WERI-Rb-1 (cell line): ENCODE measurements at regions not wholly inside any gene's neighbourhood (a gene's known extent, or its start where the extent isn't known, plus 50 kb on each side); places are given as distances from the start of the nearest gene placed in this dataset.

Experiments
- DNase-seq: peaks from one replicate; pipeline ENCODE4 v3.0.0-alpha.2; 2020
- H3K27ac ChIP-seq: fragments of 250-450 bp; sonication (Bioruptor Pico); 2 replicates; pipeline ENCODE4 v1.5.1; 2020; ENCODE audit warnings: mild to moderate bottlenecking, moderate library complexity
- H3K27me3 ChIP-seq: fragments of 250-450 bp; sonication (Bioruptor Pico); 2 replicates; pipeline ENCODE4 v1.5.1; 2021; ENCODE audit warnings: mild to moderate bottlenecking, low read depth, moderate library complexity; ENCODE audit not compliant: insufficient read depth, severe bottlenecking
- H3K36me3 ChIP-seq: fragments of 250-450 bp; sonication (Bioruptor Pico); 2 replicates; pipeline ENCODE4 v1.5.1; 2020; ENCODE audit warnings: mild to moderate bottlenecking, moderate library complexity
- H3K4me3 ChIP-seq: 2 replicates; pipeline ENCODE4 v1.5.1; 2011; ENCODE audit warnings: low read depth, mild to moderate bottlenecking, control low read depth, low read length
- H3K9me3 ChIP-seq: fragments of 250-450 bp; sonication (Bioruptor Pico); 2 replicates; pipeline ENCODE4 v1.5.1; 2021; ENCODE audit warnings: mild to moderate bottlenecking, moderate library complexity; ENCODE audit not compliant: severe bottlenecking
- TF ChIP-seq, protein P1 (sequence below): IDR thresholded peaks from 2 replicates; pipeline ENCODE4 v1.5.1; 2011; ENCODE audit warnings: low read depth, mild to moderate bottlenecking, control low read depth, inconsistent platforms, low read length

DNA sequence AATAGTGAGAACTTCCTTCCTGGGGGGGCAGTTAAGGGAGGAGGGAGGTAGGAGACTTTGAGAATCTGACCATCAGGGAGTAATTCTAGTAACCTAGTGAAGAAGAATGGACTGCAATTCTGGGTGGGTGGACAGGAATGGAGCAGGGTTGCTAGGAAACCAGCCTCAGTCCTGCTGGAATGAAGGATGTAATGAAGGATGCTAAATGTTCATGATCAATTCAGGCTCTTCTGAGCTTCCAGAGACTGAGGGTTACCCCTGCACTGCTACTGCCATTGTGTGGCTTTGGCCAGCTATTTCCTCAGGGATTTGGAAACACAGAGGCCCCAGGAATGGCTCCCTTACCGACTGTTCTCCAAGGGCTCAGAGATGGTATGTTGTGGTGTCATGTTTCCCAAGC lies 116.4 kb downstream of the UTP18 start:
- Histone ChIP-seq H3K4me3 (no peak overlapping the region), H3K9me3 (peaks cover 3% of the 10 kb centered on the region), H3K36me3 (no peaks in the 10 kb centered on the region), H3K27ac (no peak overlapping the region), H3K27me3 (peaks cover 56% of the 10 kb centered on the region)
- DNase-seq = no peak
- TF ChIP-seq, protein P1, sequence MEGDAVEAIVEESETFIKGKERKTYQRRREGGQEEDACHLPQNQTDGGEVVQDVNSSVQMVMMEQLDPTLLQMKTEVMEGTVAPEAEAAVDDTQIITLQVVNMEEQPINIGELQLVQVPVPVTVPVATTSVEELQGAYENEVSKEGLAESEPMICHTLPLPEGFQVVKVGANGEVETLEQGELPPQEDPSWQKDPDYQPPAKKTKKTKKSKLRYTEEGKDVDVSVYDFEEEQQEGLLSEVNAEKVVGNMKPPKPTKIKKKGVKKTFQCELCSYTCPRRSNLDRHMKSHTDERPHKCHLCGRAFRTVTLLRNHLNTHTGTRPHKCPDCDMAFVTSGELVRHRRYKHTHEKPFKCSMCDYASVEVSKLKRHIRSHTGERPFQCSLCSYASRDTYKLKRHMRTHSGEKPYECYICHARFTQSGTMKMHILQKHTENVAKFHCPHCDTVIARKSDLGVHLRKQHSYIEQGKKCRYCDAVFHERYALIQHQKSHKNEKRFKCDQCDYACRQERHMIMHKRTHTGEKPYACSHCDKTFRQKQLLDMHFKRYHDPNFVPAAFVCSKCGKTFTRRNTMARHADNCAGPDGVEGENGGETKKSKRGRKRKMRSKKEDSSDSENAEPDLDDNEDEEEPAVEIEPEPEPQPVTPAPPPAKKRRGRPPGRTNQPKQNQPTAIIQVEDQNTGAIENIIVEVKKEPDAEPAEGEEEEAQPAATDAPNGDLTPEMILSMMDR = no peak

DNA sequence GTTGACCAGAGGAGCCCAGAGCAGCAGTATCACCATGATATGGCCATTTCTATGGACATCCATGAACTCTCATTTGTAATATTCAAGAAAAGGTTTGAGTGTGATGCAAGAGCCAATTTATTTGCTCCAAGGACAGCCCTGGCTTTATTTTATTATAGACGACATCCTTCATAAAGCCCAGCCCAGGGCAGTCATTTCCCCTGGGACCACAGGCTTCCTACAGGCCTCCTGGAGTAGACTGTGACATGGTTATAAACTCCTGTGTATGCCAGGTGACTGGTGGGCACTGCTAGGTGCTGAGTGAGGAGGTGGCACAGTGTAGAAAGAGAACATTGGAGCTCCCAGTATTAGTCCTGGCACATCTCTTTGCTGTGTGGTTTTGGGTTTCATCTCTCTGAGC lies 120.9 kb downstream of the UTP18 start:
- DNase-seq = no peak
- Histone ChIP-seq H3K4me3 (no peak overlapping the region), H3K36me3 (no peaks in the 10 kb centered on the region), H3K27me3 (peaks cover 68% of the 10 kb centered on the region), H3K27ac (no peak overlapping the region), H3K9me3 (peaks cover 3% of the 10 kb centered on the region)
- TF ChIP-seq, protein P1 = no peak

DNA sequence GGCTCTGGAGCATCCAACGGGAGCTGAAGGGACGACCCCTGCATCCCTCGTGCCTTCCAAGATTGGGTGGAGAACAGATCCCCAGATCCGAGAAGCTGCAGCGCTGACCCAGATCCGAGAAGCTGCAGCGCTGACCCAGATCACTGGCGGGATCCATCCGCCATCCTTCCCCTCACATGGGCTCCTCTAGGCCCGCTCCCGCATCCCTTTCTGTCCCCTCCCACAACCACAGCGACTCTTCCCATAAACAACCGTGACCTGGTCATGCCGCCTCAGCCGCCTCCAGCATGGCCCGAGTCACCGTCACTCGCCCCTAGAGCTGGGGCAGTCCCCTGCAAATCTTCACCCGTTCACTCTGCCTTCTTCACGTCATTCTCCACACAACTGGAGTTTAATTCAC lies 124.9 kb downstream of the UTP18 start:
- H3K36me3 ChIP-seq = no peaks in the 10 kb centered on the region
- TF ChIP-seq, protein P1 = no peak
- no peak for DNase-seq
- H3K9me3 ChIP-seq = no peaks in the 10 kb centered on the region
- no peak overlapping the region for H3K27ac ChIP-seq
- peaks cover 81% of the 10 kb centered on the region for H3K27me3 ChIP-seq
- H3K4me3 ChIP-seq = no peak overlapping the region

DNA sequence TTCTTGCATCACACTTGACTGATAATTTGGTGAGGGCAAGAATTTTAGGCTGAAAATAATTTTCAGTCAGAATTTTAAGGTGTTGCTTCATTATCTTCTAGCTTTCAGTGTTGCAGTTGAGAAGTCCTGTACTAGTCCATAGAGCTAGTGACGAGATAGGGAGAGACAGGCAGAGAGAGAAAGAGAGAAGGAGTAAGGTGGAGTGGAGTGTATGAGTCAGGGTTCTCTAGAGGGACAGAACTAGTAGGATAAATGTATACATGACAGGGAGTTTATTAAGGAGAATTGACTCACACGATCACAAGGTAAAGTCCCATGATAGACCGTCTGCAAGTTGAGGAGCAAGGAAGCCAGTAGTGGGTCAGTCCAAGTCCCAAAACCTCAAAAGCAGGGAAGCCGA lies 127.2 kb downstream of the UTP18 start:
- H3K9me3 ChIP-seq = no peaks in the 10 kb centered on the region
- DNase-seq = no peak
- H3K4me3 ChIP-seq = no peak overlapping the region
- peaks cover 73% of the 10 kb centered on the region for H3K27me3 ChIP-seq
- no peak overlapping the region for H3K27ac ChIP-seq
- TF ChIP-seq, protein P1 = no peak
- no peaks in the 10 kb centered on the region for H3K36me3 ChIP-seq

DNA sequence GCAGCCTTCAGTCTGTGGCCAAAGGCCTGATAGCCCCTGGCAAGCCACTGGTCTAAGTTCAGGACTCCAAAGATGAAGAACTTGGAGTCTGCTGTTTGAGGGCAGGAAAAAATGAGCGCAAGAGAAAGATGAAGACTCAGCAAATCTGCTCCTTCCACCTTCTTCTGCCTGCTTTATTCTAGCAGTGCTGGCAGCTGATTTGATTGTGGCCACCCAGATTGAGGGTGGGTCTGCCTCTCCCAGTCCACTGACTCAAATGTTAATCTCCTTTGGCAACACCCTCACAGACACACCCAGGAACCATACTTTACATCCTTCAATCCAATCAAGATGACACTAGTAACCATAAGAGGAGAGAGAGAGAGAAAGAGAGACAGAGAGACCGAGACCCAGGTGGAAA lies 127.6 kb downstream of the UTP18 start:
- H3K9me3 ChIP-seq = no peaks in the 10 kb centered on the region
- peaks cover 75% of the 10 kb centered on the region for H3K27me3 ChIP-seq
- no peak for DNase-seq
- TF ChIP-seq, protein P1 = no peak
- no peak overlapping the region for H3K27ac ChIP-seq
- no peaks in the 10 kb centered on the region for H3K36me3 ChIP-seq
- H3K4me3 ChIP-seq = no peak overlapping the region

DNA sequence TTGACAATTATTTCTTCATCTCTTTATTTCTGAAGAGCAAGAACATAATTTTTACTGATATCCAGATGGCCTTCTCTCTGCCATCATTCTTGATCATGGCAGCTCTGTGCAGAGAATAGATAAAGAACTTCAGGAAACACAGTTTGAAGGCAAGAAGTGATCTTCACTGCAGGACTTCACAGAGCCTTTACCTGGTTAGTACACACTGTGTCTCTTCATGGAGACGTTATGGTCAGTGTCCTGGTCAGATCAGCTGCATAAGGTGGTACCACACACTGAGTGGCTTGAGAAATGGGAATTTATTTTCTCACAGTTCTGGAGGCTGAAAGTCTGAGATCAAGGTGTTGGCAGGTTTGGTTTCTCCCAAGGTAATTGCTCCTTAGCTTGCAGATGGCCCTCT lies 129.5 kb downstream of the UTP18 start:
- Histone ChIP-seq H3K36me3 (no peaks in the 10 kb centered on the region), H3K4me3 (no peak overlapping the region), H3K27me3 (peaks cover 72% of the 10 kb centered on the region), H3K9me3 (no peaks in the 10 kb centered on the region), H3K27ac (no peak overlapping the region)
- TF ChIP-seq, protein P1 = no peak
- DNase-seq = no peak
